ENCODE measurements at regions not wholly inside any gene's neighbourhood (a gene's known extent, or its start where the extent isn't known, plus 50 kb on each side); places are given as distances from the start of the nearest gene placed in this dataset.

GRCh38 chr5:28117691-28118090 lies 1079.3 kb upstream of the CDH9 start:
- no peaks in the 10 kb centered on the region for H3K79me2 ChIP-seq (ENCODE audit: control insufficient read depth, insufficient read depth, low read length)
- no peak for DNase-seq (ENCODE audit: low read depth in 2 of 2)
- H3K4me3 ChIP-seq (replicated peaks in 1 of 4; ENCODE audit: control extremely low read depth in 1 of 4, insufficient read depth in 1 of 4, low read depth in 3 of 4, low read length in 4 of 4), result no peak overlapping the region
- TF ChIP-seq EZH2 (IDR thresholded peaks at IDR 0.05; ENCODE audit: low read length, missing control alignments) (no peak), CTCF (conservative IDR thresholded peaks at IDR 0.05 in 1 of 2, IDR thresholded peaks at IDR 0.05 in 1 of 2; ENCODE audit: low read depth in 1 of 2, low read length in 2 of 2) (no peak)
- no peak overlapping the region for H2AFZ ChIP-seq (ENCODE audit: low read length)
- H3K9ac ChIP-seq (ENCODE audit: insufficient read depth, low read length), result no peak overlapping the region
- no peaks in the 10 kb centered on the region for H3K27me3 ChIP-seq (ENCODE audit: control insufficient read depth, insufficient read depth, low read length)
- no peaks in the 10 kb centered on the region for H3K9me3 ChIP-seq (ENCODE audit: control insufficient read depth, insufficient read depth, low read depth, low read length)
- H3K4me1 ChIP-seq (ENCODE audit: control insufficient read depth, extremely low read depth, insufficient read depth, low read length), result no peaks in the 10 kb centered on the region
- H3K4me2 ChIP-seq (ENCODE audit: extremely low read depth, insufficient read depth, low read length), result no peak overlapping the region
- H4K20me1 ChIP-seq (ENCODE audit: control insufficient read depth, extremely low read depth, insufficient read depth, low read length), result no peaks in the 10 kb centered on the region
- no peak overlapping the region for H3K27ac ChIP-seq (ENCODE audit: insufficient read depth, low read length)
- H3K36me3 ChIP-seq (ENCODE audit: control insufficient read depth, insufficient read depth, low read length), result no peaks in the 10 kb centered on the region

GRCh38 chr5:28117273-28117672 lies 1078.9 kb upstream of the CDH9 start:
- Histone ChIP-seq H3K27ac (ENCODE audit: insufficient read depth, low read length) (no peak overlapping the region), H2AFZ (ENCODE audit: low read length) (no peak overlapping the region), H3K4me1 (ENCODE audit: control insufficient read depth, extremely low read depth, insufficient read depth, low read length) (no peaks in the 10 kb centered on the region), H3K36me3 (ENCODE audit: control insufficient read depth, insufficient read depth, low read length) (no peaks in the 10 kb centered on the region), H3K9ac (ENCODE audit: insufficient read depth, low read length) (no peak overlapping the region), H3K4me3 (replicated peaks in 1 of 4; ENCODE audit: control extremely low read depth in 1 of 4, insufficient read depth in 1 of 4, low read depth in 3 of 4, low read length in 4 of 4) (no peak overlapping the region), H3K79me2 (ENCODE audit: control insufficient read depth, insufficient read depth, low read length) (no peaks in the 10 kb centered on the region), H4K20me1 (ENCODE audit: control insufficient read depth, extremely low read depth, insufficient read depth, low read length) (no peaks in the 10 kb centered on the region), H3K9me3 (ENCODE audit: control insufficient read depth, insufficient read depth, low read depth, low read length) (no peaks in the 10 kb centered on the region), H3K27me3 (ENCODE audit: control insufficient read depth, insufficient read depth, low read length) (no peaks in the 10 kb centered on the region), H3K4me2 (ENCODE audit: extremely low read depth, insufficient read depth, low read length) (no peak overlapping the region)
- no peak for TF ChIP-seq EZH2 (IDR thresholded peaks at IDR 0.05; ENCODE audit: low read length, missing control alignments)
- TF ChIP-seq CTCF (conservative IDR thresholded peaks at IDR 0.05 in 1 of 2, IDR thresholded peaks at IDR 0.05 in 1 of 2; ENCODE audit: low read depth in 1 of 2, low read length in 2 of 2), result no peak
- no peak for DNase-seq (ENCODE audit: low read depth in 2 of 2)

GRCh38 chr5:28110781-28111180 lies 1072.4 kb upstream of the CDH9 start:
- no peak for DNase-seq (ENCODE audit: low read depth in 2 of 2)
- H4K20me1 ChIP-seq (ENCODE audit: control insufficient read depth, extremely low read depth, insufficient read depth, low read length), result no peaks in the 10 kb centered on the region
- H3K4me1 ChIP-seq (ENCODE audit: control insufficient read depth, extremely low read depth, insufficient read depth, low read length), result no peaks in the 10 kb centered on the region
- H3K4me2 ChIP-seq (ENCODE audit: extremely low read depth, insufficient read depth, low read length), result no peak overlapping the region
- H3K9me3 ChIP-seq (ENCODE audit: control insufficient read depth, insufficient read depth, low read depth, low read length), result no peaks in the 10 kb centered on the region
- TF ChIP-seq EZH2 (IDR thresholded peaks at IDR 0.05; ENCODE audit: low read length, missing control alignments), result no peak
- no peak for TF ChIP-seq CTCF (conservative IDR thresholded peaks at IDR 0.05 in 1 of 2, IDR thresholded peaks at IDR 0.05 in 1 of 2; ENCODE audit: low read depth in 1 of 2, low read length in 2 of 2)
- no peak overlapping the region for H3K9ac ChIP-seq (ENCODE audit: insufficient read depth, low read length)
- no peak overlapping the region for H3K27ac ChIP-seq (ENCODE audit: insufficient read depth, low read length)
- no peaks in the 10 kb centered on the region for H3K27me3 ChIP-seq (ENCODE audit: control insufficient read depth, insufficient read depth, low read length)
- no peaks in the 10 kb centered on the region for H3K36me3 ChIP-seq (ENCODE audit: control insufficient read depth, insufficient read depth, low read length)
- H3K79me2 ChIP-seq (ENCODE audit: control insufficient read depth, insufficient read depth, low read length), result no peaks in the 10 kb centered on the region
- H3K4me3 ChIP-seq (replicated peaks in 1 of 4; ENCODE audit: control extremely low read depth in 1 of 4, insufficient read depth in 1 of 4, low read depth in 3 of 4, low read length in 4 of 4), result no peak overlapping the region
- no peak overlapping the region for H2AFZ ChIP-seq (ENCODE audit: low read length)

Data from fibroblast of lung (primary cell).